ENCODE measurements at regions not wholly inside any gene's neighbourhood (a gene's known extent, or its start where the extent isn't known, plus 50 kb on each side); places are given as distances from the start of the nearest gene placed in this dataset.

GRCh38 chr1:98428864-98429263, 232.7 kb upstream of the SNX7 start:
- Histone ChIP-seq H3K36me3 (ENCODE audit: control insufficient read depth, insufficient read depth, low read length) (no peaks in the 10 kb centered on the region), H3K4me3 (ENCODE audit: low read depth, low read length) (no peak overlapping the region), H3K27me3 (ENCODE audit: control insufficient read depth, insufficient read depth, low read length) (no peaks in the 10 kb centered on the region)
- TF ChIP-seq, protein P1, sequence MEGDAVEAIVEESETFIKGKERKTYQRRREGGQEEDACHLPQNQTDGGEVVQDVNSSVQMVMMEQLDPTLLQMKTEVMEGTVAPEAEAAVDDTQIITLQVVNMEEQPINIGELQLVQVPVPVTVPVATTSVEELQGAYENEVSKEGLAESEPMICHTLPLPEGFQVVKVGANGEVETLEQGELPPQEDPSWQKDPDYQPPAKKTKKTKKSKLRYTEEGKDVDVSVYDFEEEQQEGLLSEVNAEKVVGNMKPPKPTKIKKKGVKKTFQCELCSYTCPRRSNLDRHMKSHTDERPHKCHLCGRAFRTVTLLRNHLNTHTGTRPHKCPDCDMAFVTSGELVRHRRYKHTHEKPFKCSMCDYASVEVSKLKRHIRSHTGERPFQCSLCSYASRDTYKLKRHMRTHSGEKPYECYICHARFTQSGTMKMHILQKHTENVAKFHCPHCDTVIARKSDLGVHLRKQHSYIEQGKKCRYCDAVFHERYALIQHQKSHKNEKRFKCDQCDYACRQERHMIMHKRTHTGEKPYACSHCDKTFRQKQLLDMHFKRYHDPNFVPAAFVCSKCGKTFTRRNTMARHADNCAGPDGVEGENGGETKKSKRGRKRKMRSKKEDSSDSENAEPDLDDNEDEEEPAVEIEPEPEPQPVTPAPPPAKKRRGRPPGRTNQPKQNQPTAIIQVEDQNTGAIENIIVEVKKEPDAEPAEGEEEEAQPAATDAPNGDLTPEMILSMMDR (IDR thresholded peaks at IDR 0.05; ENCODE audit: insufficient read depth, low read length, poor library complexity, severe bottlenecking) = no peak
- no peak for DNase-seq (ENCODE audit: low read depth)

DNA sequence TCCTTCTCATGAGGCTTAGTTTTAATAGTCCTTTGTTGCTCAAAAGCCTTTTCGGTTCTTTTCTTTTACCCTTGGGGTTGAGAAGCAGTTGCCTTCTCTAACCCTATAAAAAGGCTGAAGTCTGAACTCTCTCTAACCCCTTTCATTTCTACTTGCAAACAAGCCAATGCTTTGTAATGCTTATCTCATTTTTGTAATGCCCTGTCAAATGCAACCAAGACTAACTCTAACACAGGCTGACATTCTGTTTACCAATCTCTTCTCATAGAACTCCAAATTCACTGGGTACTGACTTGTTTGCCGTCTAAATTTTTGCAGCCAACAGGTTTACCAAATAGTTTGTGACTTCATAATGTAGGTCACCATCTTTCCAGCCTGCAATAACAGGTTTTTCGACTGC, 233.9 kb upstream of the SNX7 start:
- TF ChIP-seq, protein P1 (IDR thresholded peaks at IDR 0.05; ENCODE audit: insufficient read depth, low read length, poor library complexity, severe bottlenecking) = no peak
- DNase-seq (ENCODE audit: low read depth) = no peak
- no peaks in the 10 kb centered on the region for H3K27me3 ChIP-seq (ENCODE audit: control insufficient read depth, insufficient read depth, low read length)
- no peak overlapping the region for H3K4me3 ChIP-seq (ENCODE audit: low read depth, low read length)
- H3K36me3 ChIP-seq (ENCODE audit: control insufficient read depth, insufficient read depth, low read length) = no peaks in the 10 kb centered on the region

GRCh38 chr1:98426092-98426491, 235.4 kb upstream of the SNX7 start:
- TF ChIP-seq, protein P1 (IDR thresholded peaks at IDR 0.05; ENCODE audit: insufficient read depth, low read length, poor library complexity, severe bottlenecking) = no peak
- DNase-seq (ENCODE audit: low read depth) = no peak
- no peaks in the 10 kb centered on the region for H3K27me3 ChIP-seq (ENCODE audit: control insufficient read depth, insufficient read depth, low read length)
- H3K4me3 ChIP-seq (ENCODE audit: low read depth, low read length) = no peak overlapping the region
- no peaks in the 10 kb centered on the region for H3K36me3 ChIP-seq (ENCODE audit: control insufficient read depth, insufficient read depth, low read length)

GRCh38 chr1:98422816-98423215, 238.7 kb upstream of the SNX7 start:
- Histone ChIP-seq H3K27me3 (ENCODE audit: control insufficient read depth, insufficient read depth, low read length) (no peaks in the 10 kb centered on the region), H3K4me3 (ENCODE audit: low read depth, low read length) (no peak overlapping the region), H3K36me3 (ENCODE audit: control insufficient read depth, insufficient read depth, low read length) (no peaks in the 10 kb centered on the region)
- TF ChIP-seq, protein P1 (IDR thresholded peaks at IDR 0.05; ENCODE audit: insufficient read depth, low read length, poor library complexity, severe bottlenecking) = no peak
- no peak for DNase-seq (ENCODE audit: low read depth)

- Histone ChIP-seq H3K27me3 (ENCODE audit: control insufficient read depth, insufficient read depth, low read length) (no peaks in the 10 kb centered on the region), H3K4me3 (ENCODE audit: low read depth, low read length) (no peak overlapping the region), H3K36me3 (ENCODE audit: control insufficient read depth, insufficient read depth, low read length) (no peaks in the 10 kb centered on the region)
- no peak for DNase-seq (ENCODE audit: low read depth)
- TF ChIP-seq, protein P1 (IDR thresholded peaks at IDR 0.05; ENCODE audit: insufficient read depth, low read length, poor library complexity, severe bottlenecking) = no peak
These were observed 240.5 kb upstream of the SNX7 start for GRCh38 chr1:98421085-98421435.

DNA sequence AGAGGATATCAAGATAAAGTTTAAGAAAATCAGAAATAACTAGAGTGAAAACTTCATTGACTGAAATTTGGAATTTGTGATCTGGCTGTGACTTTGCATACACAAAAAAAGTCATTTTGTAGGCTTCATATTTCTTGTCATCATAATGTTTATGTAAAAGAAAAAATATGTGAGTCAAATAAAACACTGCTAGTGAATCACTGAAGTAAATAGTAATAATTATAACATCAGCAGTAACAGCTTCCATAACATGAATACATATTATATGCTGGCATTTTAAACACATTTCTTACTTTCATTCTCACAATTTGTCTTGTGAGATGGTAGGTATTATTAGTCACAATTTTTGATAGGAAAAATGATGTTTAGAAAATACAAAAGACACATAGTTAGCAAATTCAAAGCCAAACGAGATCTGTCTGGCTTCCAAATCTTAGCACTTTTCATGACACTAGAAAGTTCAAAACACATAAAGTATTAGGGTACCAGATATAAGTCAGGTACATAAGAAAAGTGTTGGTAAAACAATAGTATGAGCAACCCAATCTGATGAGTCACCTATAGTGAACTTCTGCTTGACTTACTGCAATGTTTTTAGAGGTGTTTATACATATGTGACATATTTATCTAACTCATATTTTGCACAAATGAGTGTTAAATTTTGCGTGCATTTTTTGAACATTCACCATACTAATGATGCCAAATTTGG, 241.0 kb upstream of the SNX7 start:
- Histone ChIP-seq H3K27me3 (ENCODE audit: control insufficient read depth, insufficient read depth, low read length) (no peaks in the 10 kb centered on the region), H3K36me3 (ENCODE audit: control insufficient read depth, insufficient read depth, low read length) (no peaks in the 10 kb centered on the region), H3K4me3 (ENCODE audit: low read depth, low read length) (no peak overlapping the region)
- no peak for DNase-seq (ENCODE audit: low read depth)
- TF ChIP-seq, protein P1 (IDR thresholded peaks at IDR 0.05; ENCODE audit: insufficient read depth, low read length, poor library complexity, severe bottlenecking) = no peak

Data from kidney epithelial cell (primary cell).